ENCODE measurements at regions not wholly inside any gene's neighbourhood (a gene's known extent, or its start where the extent isn't known, plus 50 kb on each side); places are given as distances from the start of the nearest gene placed in this dataset.

DNA sequence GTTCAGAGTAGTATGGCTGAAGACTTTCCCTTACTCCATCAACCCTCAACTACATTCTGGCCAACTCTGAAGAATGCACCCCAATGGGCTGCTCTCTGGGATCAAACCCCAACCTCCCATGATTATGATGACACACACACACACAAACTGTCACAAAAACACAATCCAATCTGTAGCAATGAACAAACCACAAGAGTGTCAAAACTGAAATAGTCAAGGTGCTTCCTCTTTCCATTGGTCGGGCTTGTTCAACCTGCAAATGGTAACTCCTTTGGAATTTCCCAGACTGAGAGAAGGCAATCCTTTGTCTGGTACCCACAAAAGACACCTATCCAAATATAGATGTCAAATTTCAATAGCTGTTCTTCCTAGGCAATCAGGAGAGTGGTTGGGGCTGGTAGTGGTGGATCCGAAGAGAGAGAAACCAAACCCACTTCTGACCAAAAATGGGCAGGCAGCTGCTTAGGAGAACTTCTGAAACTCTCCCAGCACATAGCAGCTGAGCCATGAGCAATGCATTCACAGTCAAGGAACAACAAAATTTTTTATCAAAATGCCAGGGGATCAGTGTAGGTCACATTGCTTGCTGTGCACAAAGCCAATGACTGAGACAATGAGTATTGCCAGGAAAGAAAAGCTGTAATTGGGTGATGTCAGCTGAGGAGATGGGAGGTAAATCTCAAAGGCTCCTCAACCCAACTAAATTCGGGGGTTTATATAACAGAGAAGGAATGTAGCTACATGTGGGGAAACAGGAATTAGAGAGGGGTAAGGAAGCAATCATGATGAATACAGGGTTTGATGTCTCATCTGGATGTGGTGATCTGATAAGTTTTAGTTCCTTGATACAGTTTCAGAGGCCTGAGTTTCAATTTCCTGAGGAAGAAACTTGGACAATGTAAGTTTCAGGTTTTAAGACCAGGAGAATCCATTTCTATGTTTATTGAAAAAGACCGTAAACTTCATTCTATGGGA is 191.4 kb downstream of the KITLG start:
- no peak for DNase-seq (ENCODE audit: low spot score)
- no peak overlapping the region for H3K27ac ChIP-seq (ENCODE audit: low read depth in 1 of 2, low read length in 2 of 2)
- no peak overlapping the region for H3K4me3 ChIP-seq (ENCODE audit: low read depth in 1 of 3, low read length in 3 of 3)
- TF ChIP-seq SP1 (IDR thresholded peaks at IDR 0.05), result no peak
- no peak for TF ChIP-seq JUND (IDR thresholded peaks at IDR 0.05)
- TF ChIP-seq, protein P1, sequence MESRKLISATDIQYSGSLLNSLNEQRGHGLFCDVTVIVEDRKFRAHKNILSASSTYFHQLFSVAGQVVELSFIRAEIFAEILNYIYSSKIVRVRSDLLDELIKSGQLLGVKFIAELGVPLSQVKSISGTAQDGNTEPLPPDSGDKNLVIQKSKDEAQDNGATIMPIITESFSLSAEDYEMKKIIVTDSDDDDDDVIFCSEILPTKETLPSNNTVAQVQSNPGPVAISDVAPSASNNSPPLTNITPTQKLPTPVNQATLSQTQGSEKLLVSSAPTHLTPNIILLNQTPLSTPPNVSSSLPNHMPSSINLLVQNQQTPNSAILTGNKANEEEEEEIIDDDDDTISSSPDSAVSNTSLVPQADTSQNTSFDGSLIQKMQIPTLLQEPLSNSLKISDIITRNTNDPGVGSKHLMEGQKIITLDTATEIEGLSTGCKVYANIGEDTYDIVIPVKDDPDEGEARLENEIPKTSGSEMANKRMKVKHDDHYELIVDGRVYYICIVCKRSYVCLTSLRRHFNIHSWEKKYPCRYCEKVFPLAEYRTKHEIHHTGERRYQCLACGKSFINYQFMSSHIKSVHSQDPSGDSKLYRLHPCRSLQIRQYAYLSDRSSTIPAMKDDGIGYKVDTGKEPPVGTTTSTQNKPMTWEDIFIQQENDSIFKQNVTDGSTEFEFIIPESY (IDR thresholded peaks at IDR 0.05), result no peak
- no peak for TF ChIP-seq NR2F2 (IDR thresholded peaks at IDR 0.05)
- no peak for TF ChIP-seq GABPA (IDR thresholded peaks at IDR 0.05 in 1 of 2, conservative IDR thresholded peaks at IDR 0.05 in 1 of 2)
- TF ChIP-seq, protein P2, sequence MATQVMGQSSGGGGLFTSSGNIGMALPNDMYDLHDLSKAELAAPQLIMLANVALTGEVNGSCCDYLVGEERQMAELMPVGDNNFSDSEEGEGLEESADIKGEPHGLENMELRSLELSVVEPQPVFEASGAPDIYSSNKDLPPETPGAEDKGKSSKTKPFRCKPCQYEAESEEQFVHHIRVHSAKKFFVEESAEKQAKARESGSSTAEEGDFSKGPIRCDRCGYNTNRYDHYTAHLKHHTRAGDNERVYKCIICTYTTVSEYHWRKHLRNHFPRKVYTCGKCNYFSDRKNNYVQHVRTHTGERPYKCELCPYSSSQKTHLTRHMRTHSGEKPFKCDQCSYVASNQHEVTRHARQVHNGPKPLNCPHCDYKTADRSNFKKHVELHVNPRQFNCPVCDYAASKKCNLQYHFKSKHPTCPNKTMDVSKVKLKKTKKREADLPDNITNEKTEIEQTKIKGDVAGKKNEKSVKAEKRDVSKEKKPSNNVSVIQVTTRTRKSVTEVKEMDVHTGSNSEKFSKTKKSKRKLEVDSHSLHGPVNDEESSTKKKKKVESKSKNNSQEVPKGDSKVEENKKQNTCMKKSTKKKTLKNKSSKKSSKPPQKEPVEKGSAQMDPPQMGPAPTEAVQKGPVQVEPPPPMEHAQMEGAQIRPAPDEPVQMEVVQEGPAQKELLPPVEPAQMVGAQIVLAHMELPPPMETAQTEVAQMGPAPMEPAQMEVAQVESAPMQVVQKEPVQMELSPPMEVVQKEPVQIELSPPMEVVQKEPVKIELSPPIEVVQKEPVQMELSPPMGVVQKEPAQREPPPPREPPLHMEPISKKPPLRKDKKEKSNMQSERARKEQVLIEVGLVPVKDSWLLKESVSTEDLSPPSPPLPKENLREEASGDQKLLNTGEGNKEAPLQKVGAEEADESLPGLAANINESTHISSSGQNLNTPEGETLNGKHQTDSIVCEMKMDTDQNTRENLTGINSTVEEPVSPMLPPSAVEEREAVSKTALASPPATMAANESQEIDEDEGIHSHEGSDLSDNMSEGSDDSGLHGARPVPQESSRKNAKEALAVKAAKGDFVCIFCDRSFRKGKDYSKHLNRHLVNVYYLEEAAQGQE (IDR thresholded peaks at IDR 0.05), result no peak
- TF ChIP-seq YY1 (IDR thresholded peaks at IDR 0.05), result no peak
- TF ChIP-seq TAF1 (conservative IDR thresholded peaks at IDR 0.05), result no peak
- TF ChIP-seq, protein P3, sequence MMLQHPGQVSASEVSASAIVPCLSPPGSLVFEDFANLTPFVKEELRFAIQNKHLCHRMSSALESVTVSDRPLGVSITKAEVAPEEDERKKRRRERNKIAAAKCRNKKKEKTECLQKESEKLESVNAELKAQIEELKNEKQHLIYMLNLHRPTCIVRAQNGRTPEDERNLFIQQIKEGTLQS (IDR thresholded peaks at IDR 0.05), result no peak
- no peak for TF ChIP-seq FOXA2 (IDR thresholded peaks at IDR 0.05)
- TF ChIP-seq EGR1 (IDR thresholded peaks at IDR 0.05; ENCODE audit: low read depth in 2 of 2), result no peak
- TF ChIP-seq RXRA (IDR thresholded peaks at IDR 0.05), result no peak
- TF ChIP-seq, protein P4, sequence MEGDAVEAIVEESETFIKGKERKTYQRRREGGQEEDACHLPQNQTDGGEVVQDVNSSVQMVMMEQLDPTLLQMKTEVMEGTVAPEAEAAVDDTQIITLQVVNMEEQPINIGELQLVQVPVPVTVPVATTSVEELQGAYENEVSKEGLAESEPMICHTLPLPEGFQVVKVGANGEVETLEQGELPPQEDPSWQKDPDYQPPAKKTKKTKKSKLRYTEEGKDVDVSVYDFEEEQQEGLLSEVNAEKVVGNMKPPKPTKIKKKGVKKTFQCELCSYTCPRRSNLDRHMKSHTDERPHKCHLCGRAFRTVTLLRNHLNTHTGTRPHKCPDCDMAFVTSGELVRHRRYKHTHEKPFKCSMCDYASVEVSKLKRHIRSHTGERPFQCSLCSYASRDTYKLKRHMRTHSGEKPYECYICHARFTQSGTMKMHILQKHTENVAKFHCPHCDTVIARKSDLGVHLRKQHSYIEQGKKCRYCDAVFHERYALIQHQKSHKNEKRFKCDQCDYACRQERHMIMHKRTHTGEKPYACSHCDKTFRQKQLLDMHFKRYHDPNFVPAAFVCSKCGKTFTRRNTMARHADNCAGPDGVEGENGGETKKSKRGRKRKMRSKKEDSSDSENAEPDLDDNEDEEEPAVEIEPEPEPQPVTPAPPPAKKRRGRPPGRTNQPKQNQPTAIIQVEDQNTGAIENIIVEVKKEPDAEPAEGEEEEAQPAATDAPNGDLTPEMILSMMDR (IDR thresholded peaks at IDR 0.05; ENCODE audit: low read depth, low read length, missing input control), result no peak
- TF ChIP-seq RAD21 (IDR thresholded peaks at IDR 0.05), result no peak
- TF ChIP-seq HNF4G (IDR thresholded peaks at IDR 0.05), result no peak
- no peak for TF ChIP-seq FOXA1 (IDR thresholded peaks at IDR 0.05)
- no peaks in the 10 kb centered on the region for H3K36me3 ChIP-seq (ENCODE audit: control insufficient read depth in 4 of 4, insufficient read depth in 3 of 4, low read depth in 1 of 4, low read length in 3 of 4)
- no peaks in the 10 kb centered on the region for H3K4me1 ChIP-seq (ENCODE audit: control insufficient read depth in 4 of 4, insufficient read depth in 4 of 4, low read length in 3 of 4)
- no peaks in the 10 kb centered on the region for H3K9me3 ChIP-seq (ENCODE audit: control insufficient read depth in 4 of 4, low read length in 3 of 4)
- WGBS, result 84% methylated on average over 4 of the region's 4 CpGs
- H3K9ac ChIP-seq (ENCODE audit: low read depth in 1 of 2, low read length in 2 of 2), result no peak overlapping the region
- peaks cover 0 to 6% (median 0%) of the 10 kb centered on the region in 4 donors for H3K27me3 ChIP-seq (ENCODE audit: control insufficient read depth in 4 of 4, insufficient read depth in 4 of 4, low read length in 3 of 4)

Data from liver (tissue), 8 donors.